Left hindlimb (tissue), 1 donor: ENCODE measurements at regions not wholly inside any gene's neighbourhood (a gene's known extent, or its start where the extent isn't known, plus 50 kb on each side); places are given as distances from the start of the nearest gene placed in this dataset.
"Not testable (repeated sequence)": the region's sequence is repeated elsewhere in the genome, so short reads cannot be mapped to it uniquely, and the experiment has no call there.

Experiments
- DNase-seq: peaks from one replicate; pipeline ENCODE4 v3.0.0-alpha.2; 2018

DNA sequence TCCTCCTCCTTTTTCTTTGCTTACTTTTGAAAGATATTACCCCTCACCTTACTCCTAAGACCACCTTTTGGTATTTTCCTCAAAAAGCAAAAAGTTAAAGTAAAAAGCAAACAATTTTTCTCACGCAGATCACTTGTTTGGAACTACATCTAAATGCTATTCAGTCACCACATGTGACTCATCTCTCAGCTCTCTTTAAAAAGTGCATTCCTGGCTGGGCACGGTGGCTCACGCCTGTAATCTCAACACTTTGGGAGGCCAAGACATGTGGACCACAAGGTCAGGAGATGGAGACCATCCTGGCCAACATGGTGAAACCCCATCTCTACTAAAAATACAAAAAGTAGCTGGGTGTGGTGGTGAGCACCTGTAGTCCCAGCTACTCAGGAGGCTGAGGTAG is 218.0 kb downstream of the HS3ST3B1 start:
- not testable (repeated sequence) for DNase-seq

DNA sequence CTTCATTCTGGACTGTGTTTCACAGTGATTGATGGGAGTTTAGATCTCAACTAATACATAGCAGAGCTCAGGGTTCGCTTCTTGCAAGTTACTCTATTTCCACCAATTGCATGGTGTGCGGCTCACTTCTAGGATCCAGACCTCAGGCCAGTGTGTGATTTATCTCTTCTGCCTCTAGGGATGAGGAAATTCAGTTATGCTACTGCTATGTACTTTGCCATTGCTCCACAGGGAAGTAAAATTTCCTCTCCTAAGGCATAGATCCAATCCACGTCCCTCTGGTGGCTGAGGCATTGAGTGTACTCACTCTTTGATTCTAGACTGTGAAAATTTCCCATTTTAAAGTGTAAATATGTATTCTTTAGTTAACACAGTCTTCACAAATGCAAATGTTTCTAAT is 214.1 kb downstream of the HS3ST3B1 start:
- no peak for DNase-seq

DNA sequence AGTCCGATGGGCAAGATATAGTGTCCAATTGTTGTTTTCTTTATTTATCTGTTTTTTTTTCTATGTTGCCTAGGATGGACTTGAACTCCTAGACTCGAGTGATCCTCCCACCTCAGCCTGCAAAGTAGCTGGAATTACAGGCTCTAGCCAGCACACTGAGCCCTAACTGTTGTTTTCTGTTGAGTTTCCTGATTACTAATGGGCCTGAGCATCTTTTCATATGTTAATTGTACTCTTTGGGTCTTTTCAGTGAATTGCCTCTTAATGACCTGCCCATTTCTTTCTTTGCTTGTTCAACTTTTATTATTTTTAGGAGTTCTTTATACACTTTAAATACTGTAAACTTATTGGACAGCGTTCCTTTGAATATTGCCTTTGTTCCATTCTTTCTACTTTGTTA is 213.0 kb downstream of the HS3ST3B1 start:
- DNase-seq: no peak

DNA sequence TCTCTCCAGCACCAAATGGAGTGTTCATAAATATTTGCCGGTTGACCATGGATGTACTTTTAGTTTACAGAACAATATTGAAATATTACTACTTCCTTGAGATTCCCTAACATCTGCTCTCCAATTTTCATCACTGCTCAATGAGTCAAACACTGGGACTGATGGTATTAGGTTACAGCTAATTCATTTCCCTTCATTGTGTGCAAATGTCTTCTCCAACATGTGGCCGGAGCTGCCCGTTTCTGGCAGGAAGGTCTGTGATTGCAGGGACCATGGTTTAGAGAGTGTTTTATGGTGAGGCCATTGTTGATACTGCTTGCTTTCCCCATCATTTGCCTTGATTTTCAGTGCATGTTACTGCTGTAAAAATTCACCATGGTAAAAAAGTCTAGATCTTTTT is 209.3 kb downstream of the HS3ST3B1 start:
- DNase-seq: no peak

DNA sequence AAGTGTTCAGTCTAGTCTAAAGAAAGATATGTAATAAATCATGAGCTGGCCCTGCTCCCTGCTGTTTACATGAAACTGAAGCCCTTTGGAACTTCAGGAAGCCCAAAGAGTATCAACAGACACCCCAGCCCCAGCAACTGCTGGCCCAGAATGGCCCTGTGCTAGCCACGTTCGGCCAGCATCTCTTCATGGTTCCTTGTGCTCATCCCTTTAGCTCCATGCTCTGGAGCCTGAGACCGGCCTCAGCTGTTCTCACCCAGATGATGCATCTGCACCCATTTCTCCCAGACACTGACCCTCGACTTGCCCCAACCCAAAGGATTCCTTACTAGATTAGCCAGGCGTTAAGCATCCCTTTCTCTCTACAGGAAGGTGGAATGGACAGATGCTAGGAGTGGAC is 207.3 kb downstream of the HS3ST3B1 start:
- no peak for DNase-seq

DNA sequence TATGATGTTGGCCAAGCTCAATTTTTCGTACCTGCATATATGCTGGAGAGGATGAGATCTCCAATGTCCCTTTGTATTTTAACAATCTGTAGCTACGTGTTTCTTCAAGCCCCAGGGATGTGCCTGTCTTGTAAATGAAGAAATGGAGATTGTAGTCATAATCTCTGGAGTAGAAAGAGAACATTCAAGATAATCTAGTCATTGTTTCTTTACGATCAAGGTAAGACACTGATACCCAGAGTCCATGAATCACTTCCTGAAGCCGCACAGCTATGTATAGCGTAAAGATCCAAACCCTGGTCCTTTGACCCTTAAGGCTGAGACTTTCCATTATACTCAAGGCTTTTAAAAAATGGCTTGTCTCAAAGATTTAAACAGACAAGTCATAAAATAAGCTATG is 205.5 kb downstream of the HS3ST3B1 start:
- no peak for DNase-seq

DNA sequence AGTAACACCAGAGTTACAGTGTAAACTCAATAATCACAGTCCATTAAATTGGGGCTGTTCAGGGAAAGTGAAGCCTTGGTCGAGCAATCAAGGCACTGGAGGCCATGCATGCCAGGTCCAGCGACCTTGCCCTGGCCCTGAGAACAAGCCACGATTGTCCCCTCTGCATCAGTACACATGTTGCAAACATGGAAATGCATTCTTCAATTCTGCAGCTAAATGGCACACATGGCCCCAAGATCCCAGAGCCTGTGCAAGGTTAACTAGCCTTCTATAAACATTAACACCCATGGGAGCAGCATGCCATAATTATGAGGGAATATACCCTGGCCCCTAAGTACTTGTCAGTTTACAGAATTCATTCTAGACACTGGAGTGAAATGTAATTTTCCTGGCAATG is 204.7 kb downstream of the HS3ST3B1 start:
- no peak for DNase-seq

DNA sequence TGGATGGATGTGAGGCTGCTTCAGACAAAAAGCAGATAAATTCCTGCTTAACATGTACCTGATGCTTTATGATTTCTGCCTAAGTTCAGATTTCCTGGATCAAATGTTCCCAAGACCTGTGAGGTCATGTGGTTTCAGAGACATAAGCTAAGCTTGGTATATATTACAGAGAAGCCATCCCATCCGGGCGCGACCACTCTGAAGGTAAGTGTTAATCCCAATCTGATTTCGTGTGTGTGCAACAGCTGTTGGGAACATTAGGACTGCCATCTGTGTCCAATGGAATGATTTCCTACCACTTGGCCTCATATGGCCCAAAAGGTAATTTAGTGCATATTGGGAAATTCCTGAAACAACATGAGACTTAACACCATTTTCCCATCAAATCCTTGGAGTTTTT is 199.1 kb downstream of the HS3ST3B1 start:
- no peak for DNase-seq

DNA sequence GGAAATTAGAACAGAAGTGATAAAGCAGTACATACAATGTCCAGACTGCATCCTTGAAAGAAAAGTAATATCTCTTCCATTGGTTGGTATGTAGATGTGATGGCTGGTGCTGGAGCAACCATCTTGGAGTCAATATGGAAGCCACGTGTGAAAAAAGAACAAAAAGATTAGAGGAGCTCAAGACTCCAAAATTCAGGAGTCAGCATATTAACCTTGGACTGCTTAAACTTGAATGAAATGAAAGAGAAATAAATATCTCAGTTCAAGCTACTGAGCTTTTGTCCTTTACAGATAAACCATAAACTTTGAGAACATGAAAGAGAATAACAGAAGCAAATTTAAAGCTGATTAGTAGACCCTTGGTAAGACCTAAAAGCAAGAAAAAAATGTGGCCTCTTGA is 197.9 kb downstream of the HS3ST3B1 start:
- no peak for DNase-seq

DNA sequence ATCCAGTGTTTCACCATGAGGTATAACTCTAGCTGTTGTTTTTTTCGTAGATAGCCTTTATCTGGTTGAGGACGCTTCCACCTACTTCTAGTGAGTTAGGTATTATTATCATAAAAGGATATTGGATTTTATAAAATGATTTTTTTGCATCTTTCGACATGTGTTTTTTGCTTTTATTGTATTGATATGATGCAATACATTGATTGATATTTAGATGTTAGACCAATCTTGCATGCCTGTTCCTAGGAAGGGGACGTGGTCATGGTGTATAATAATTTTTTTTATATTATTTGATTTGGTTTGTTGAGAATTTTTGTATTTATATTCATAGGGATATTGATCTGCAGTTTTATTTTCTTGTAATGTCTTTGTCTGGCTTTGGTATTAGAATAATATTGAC is 193.3 kb downstream of the HS3ST3B1 start:
- no peak for DNase-seq

DNA sequence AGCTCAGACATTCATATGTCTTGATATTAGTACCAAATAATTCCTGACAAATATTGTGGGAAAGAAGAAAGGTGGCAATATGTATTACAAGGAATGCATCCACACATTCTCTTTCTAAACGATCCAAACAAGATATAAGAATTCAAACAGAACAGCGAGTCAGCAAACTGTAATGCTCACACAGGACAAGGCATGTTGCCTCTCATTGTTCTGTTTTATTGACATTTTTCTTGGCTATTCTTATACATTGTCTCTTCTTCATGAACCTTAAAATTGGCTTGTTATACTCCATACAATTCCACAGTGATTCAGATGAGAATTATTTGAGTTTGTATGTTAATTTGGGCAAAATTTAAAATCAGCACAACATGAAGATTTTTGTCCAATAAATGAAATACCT is 189.1 kb downstream of the HS3ST3B1 start:
- DNase-seq: no peak

DNA sequence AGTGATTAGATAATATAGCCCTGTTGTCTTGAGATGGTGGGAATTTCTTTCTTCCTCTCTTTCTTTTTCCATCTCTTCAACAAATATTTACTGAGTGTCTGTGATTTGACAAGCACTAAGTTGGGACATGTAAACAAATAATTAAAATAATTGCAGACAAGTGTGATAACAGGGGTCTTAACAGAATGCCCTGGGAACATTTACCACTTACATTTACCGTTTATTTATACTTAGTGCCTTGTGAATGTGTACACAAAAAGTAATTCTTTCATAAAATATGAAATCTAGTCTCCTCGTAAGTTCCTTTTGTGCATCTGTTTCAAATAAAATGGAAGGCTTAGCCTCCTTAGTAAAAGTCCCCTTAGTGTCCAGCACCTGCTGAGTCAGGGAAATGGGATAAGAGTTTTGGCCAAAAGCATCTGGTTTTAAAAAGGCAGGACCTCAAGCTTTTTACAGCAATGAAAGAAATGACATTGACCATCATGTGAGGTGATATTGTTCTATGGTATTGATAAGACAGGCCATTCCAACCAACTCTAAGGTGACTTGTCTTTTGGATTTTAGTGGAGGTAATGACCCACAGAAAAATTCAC is 188.2 kb downstream of the HS3ST3B1 start:
- DNase-seq: no peak

DNA sequence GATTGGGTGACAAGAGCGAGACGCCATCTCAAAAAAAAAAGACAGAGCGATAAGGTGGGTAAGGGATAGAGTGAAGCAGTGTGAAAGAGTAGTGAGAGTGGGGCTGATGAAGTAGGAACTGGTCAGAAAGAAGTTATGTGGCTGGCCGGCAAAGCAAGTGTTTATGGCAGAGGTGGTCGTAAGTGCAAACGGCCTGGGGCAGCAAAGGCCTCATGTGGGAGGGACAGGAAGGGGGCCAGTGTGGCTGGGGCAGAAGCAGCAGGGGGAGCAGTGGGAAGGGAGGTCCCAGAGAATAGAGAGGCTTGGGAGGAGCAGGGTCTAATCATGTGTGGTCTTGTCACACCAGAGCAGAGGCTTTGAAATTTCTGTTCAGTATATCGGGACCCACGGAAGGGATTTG is 186.2 kb downstream of the HS3ST3B1 start:
- no peak for DNase-seq

DNA sequence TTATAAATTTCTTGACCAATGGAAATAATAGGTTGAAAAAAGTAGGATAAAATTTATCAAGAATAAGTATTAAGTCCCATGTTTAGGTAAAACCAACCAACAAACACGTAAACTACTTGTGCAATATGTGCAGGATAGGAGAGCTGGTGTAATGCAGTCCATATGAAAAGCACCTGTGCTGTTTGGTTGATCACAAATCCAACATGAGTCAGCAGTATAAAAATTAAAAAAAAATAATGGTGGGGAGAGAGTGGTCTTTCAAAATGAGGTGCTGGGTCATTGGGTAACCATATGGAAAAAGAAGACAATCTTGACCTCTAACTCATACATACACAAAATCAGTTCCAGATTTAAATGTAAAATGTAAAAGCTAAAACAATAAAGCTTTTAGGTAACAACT is 181.8 kb downstream of the HS3ST3B1 start:
- no peak for DNase-seq

DNA sequence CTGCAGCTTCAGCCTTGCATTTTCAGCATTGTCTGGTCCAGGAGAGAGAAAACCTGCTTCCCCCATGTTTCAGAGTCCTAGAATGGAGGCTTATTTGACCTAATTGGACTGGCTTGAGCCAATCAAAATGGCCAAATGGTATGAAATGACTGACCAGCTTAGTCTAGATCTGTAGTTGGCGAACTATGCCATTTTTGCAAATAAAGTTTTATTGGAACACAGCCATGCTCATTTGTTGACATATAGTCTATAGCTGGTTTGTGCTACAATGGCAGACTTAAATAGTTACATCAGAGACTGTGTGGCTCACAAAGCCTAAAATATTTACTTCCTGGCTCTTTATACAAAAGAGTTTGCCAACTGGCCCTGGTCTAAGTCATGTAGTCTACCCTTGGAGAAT is 180.8 kb downstream of the HS3ST3B1 start:
- no peak for DNase-seq

DNA sequence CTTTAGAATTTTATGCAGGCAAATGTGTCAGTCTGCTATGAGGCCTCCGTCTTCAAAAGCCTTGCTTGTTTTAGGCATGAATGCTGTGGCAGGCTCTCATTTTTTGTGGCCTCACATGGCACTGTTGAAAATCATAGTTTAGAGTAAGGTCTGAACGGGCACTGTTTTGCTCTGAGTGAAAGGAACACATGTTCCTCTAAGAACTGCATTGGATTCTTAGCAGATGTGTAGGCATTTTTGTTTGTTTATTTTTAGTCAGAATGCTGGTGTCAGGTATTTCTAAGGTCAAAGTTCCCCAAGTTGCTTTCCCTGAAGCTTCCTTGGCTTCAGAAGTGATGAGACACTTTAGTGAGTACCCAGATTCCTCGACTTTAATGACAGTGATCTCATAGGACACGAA is 173.7 kb downstream of the HS3ST3B1 start:
- no peak for DNase-seq

DNA sequence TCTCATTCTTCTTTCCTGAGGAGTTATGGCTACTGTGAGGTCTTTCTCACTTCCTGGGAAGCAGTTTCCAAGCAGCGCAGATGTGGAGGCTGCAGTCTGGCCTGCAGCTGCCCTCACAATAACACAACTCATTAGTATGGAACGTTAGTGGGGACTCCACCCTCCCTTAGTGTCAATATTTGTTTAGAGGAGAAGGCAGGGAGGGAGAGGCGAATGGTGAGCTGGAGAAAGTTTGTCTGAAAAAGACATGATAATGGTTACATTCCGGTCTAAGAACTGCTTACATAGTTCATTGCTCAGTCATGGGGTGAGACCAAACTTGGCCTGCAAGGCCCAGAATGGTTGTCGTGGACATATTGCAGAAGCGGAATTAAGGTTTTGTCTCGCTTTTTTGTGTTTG is 170.2 kb downstream of the HS3ST3B1 start:
- DNase-seq: no peak

DNA sequence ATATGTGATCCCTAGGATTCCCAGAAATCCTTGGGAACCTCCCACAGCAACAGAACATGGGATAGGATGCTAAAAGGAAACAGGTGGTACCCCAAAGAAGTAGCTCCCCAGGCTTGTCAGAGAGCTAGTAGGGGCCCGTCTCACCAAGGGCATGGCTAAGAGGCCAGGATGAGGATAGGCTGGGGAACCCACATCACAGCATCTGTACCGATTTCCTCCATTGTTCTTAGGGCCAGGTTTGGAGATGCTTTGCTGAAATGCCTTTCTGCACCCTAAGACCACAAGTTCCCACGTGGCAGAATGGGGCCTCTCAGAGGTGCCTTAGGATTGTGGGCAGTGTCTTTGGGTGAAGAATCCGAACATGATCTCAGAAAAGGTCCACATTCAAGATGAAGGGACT is 169.5 kb downstream of the HS3ST3B1 start:
- no peak for DNase-seq

DNA sequence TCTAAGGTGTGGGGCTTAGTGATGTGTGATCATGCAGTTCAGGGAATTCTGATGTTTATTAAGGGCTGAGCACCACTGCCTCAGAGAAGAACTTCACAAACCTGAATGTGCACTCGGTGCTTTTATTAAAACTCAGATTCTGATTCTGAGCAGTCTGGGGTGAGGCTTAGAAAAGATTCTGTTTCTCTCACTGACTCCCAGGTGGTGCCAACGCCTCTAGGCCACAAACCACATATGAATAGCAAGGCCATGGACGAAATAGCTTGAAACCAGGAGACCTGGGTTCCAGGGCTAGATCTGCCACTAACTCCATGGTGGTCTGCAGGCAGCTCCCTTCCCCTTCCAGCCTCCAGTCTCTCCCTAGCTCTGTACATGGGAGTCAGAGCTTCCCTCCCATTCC is 169.1 kb downstream of the HS3ST3B1 start:
- DNase-seq: no peak

DNA sequence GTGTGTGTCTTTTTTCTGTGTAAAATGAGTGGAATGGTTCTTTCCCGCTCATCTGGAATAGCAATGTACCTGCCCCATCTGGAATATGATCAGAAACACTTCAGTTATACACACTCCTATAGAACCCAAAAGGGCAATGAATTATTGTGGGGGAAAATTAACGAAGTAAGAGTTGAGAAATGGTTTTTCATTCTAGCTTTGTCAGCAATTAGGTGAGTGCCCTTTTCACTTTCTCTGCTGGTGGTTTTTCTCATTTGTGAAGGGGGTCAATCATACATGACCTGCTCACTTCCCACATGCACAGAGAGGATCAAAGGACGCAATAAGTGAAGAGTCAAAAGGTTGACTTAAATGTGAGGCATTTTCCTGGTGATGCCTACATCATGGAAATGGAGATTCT is 168.0 kb downstream of the HS3ST3B1 start:
- no peak for DNase-seq

DNA sequence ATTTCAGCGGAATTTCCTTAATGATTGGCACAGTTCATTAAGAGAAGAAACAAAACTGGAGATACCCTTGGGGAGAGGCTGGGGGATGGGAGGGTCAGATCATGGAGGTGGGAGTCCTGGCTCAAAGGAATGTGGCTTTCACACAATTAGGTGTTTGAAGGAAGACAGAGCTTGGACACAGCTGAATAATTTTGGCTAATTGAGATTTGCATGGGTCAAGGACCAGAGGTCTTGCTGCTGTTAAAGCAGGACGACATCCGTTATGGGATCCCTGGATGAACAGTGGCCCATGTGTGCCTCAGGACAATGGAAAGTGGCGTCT is 160.3 kb downstream of the HS3ST3B1 start:
- DNase-seq: no peak

DNA sequence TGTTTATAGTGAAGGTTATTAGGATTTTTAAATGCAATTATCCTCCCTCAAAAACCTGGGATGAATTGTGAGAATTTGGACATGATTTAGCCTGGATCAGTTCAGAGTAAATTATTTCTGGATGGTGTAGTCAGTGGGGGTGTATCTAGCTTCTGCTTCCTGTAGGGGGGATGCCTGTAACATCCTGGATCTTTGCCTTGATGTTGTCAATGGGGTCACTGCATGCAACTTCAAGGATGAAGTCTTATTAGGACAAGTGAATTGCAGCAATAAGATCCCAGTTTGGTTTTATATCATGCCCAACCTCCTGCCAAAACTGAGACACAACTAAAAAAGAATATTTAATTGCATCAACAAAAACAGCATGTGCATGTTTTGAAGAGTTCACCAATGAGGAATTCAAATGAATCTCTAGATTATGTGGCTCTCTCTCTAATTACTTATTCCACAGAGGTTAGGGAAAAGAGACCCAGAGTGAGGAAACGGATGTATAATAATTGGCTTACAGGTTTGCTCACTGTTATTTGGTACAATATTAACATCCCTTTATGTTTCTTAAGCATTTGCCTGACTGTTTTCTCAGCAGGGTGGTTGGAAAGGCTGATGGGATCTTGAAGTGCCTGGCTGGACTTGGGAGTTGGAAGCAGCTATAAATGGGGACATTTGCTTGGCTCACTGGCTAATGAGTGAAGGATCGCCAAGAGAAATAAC is 159.8 kb downstream of the HS3ST3B1 start:
- no peak for DNase-seq

DNA sequence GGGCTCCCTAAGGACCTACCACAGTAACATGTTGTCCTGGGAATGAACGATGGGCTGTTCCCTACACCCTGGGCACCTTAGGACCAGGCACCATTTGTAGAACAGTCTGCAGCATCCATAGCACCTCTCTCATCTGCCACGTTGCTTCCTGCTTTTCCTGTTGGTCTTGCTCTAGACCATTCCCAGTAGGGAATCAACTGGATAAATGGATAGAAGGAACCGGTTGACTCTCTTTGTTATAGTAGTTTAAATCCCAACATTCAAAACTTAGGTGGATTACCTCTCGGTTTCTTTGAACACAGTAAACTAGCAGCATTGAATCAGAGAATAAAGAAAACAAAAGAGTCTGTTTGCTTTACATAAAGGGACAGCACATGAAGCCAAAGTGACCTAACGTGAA is 159.1 kb downstream of the HS3ST3B1 start:
- DNase-seq: no peak

DNA sequence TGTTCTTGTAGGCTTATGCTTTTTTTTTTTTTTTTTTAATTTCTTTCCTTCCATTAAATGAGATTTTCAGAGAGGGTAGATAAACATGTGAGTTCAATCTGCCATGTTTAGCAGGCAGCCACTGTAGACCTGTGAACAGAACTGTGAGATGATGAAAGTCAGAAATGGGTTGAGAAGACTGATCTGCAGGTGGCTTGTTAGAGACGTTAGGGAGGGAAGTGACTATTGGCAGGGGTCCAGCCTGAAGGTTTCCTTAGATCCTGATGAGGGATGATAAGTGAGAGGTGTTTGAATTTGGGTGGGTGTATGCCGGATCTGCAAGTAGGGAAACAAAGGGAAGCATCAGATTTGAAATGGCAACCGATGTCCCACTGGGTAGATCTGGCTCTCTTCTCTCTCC is 157.8 kb downstream of the HS3ST3B1 start:
- no peak for DNase-seq

DNA sequence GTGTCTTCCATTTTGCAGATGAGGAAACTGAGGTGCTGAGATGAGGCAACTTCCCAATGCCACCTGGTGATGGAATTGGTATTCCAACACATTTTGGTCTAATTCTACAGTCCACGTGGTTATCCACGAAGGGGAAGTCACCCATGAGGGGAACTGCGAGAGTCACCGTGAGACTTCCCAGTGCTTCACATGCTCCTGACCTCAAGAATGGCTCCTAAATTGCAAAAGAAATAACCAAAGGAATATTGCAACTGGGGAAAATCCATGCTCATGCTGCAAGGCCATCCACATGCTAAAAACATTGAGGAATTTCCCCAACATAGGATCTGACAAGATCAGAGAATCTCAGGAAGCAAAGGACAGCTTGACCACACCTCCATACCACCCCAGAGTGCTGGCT is 153.9 kb downstream of the HS3ST3B1 start:
- DNase-seq: no peak
